H1 (cell line): ENCODE measurements at regions not wholly inside any gene's neighbourhood (a gene's known extent, or its start where the extent isn't known, plus 50 kb on each side); places are given as distances from the start of the nearest gene placed in this dataset.

Experiments used
- CHD2 ChIP-seq: IDR thresholded peaks from 2 replicates; pipeline ENCODE4 v1.6.1; 2012; ENCODE audit warnings: low read length, improper control_type of control experiment
- SIRT6 ChIP-seq: IDR thresholded peaks from one replicate; pipeline ENCODE4 v1.7.1; 2012; ENCODE audit warnings: low read length, inconsistent platforms
- TBP ChIP-seq: IDR thresholded peaks from 2 replicates; pipeline ENCODE4 v1.6.1; 2011; ENCODE audit warnings: low read depth, low read length, improper control_type of control experiment
- TF ChIP-seq, protein P1 (sequence below): fragments of 300-600 bp; sonication (generic); IDR thresholded peaks from 2 replicates; pipeline ENCODE4 v1.7.1; 2012; ENCODE audit warnings: low read length, moderate library complexity, mild to moderate bottlenecking, inconsistent platforms; ENCODE audit not compliant: insufficient replicate concordance
- TF ChIP-seq, protein P2 (sequence below): IDR thresholded peaks from 2 replicates; pipeline ENCODE4 v1.6.1; 2012; ENCODE audit warnings: inconsistent platforms
- TF ChIP-seq, protein P3 (sequence below): IDR thresholded peaks from 2 replicates; pipeline ENCODE4 v1.6.1; 2011; ENCODE audit warnings: low read depth, mild to moderate bottlenecking, low read length; ENCODE audit not compliant: insufficient read depth
- TF ChIP-seq, protein P4 (sequence below): IDR thresholded peaks from 2 replicates; pipeline ENCODE4 v1.6.1; 2011; ENCODE audit warnings: low read length, improper control_type of control experiment

DNA sequence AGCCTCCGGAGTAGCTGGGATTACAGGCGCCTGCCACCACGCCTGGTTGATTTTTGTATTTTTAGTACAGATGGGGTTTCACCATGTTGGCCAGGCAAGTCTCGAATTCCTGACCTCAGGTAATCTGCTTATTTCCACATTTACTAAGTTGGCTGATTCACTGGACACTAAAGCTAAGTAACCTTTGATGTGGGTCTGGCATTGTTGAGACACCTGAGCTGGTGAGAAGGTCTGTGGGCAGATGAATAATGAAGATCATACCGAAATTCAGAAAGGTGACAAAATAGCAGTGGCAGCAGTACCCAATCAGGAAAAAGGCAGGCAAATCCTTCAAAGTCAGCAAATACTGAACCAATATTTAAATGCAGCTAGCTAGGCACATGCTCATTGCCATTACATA, 210.6 kb upstream of the ZNF608 start (continued):
- TF ChIP-seq, protein P1, sequence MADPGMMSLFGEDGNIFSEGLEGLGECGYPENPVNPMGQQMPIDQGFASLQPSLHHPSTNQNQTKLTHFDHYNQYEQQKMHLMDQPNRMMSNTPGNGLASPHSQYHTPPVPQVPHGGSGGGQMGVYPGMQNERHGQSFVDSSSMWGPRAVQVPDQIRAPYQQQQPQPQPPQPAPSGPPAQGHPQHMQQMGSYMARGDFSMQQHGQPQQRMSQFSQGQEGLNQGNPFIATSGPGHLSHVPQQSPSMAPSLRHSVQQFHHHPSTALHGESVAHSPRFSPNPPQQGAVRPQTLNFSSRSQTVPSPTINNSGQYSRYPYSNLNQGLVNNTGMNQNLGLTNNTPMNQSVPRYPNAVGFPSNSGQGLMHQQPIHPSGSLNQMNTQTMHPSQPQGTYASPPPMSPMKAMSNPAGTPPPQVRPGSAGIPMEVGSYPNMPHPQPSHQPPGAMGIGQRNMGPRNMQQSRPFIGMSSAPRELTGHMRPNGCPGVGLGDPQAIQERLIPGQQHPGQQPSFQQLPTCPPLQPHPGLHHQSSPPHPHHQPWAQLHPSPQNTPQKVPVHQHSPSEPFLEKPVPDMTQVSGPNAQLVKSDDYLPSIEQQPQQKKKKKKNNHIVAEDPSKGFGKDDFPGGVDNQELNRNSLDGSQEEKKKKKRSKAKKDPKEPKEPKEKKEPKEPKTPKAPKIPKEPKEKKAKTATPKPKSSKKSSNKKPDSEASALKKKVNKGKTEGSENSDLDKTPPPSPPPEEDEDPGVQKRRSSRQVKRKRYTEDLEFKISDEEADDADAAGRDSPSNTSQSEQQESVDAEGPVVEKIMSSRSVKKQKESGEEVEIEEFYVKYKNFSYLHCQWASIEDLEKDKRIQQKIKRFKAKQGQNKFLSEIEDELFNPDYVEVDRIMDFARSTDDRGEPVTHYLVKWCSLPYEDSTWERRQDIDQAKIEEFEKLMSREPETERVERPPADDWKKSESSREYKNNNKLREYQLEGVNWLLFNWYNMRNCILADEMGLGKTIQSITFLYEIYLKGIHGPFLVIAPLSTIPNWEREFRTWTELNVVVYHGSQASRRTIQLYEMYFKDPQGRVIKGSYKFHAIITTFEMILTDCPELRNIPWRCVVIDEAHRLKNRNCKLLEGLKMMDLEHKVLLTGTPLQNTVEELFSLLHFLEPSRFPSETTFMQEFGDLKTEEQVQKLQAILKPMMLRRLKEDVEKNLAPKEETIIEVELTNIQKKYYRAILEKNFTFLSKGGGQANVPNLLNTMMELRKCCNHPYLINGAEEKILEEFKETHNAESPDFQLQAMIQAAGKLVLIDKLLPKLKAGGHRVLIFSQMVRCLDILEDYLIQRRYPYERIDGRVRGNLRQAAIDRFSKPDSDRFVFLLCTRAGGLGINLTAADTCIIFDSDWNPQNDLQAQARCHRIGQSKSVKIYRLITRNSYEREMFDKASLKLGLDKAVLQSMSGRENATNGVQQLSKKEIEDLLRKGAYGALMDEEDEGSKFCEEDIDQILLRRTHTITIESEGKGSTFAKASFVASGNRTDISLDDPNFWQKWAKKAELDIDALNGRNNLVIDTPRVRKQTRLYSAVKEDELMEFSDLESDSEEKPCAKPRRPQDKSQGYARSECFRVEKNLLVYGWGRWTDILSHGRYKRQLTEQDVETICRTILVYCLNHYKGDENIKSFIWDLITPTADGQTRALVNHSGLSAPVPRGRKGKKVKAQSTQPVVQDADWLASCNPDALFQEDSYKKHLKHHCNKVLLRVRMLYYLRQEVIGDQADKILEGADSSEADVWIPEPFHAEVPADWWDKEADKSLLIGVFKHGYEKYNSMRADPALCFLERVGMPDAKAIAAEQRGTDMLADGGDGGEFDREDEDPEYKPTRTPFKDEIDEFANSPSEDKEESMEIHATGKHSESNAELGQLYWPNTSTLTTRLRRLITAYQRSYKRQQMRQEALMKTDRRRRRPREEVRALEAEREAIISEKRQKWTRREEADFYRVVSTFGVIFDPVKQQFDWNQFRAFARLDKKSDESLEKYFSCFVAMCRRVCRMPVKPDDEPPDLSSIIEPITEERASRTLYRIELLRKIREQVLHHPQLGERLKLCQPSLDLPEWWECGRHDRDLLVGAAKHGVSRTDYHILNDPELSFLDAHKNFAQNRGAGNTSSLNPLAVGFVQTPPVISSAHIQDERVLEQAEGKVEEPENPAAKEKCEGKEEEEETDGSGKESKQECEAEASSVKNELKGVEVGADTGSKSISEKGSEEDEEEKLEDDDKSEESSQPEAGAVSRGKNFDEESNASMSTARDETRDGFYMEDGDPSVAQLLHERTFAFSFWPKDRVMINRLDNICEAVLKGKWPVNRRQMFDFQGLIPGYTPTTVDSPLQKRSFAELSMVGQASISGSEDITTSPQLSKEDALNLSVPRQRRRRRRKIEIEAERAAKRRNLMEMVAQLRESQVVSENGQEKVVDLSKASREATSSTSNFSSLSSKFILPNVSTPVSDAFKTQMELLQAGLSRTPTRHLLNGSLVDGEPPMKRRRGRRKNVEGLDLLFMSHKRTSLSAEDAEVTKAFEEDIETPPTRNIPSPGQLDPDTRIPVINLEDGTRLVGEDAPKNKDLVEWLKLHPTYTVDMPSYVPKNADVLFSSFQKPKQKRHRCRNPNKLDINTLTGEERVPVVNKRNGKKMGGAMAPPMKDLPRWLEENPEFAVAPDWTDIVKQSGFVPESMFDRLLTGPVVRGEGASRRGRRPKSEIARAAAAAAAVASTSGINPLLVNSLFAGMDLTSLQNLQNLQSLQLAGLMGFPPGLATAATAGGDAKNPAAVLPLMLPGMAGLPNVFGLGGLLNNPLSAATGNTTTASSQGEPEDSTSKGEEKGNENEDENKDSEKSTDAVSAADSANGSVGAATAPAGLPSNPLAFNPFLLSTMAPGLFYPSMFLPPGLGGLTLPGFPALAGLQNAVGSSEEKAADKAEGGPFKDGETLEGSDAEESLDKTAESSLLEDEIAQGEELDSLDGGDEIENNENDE, result no peak
- TF ChIP-seq SIRT6, result no peak
- TF ChIP-seq TBP, result no peak
- TF ChIP-seq, protein P2, sequence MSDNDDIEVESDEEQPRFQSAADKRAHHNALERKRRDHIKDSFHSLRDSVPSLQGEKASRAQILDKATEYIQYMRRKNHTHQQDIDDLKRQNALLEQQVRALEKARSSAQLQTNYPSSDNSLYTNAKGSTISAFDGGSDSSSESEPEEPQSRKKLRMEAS, result no peak
- no peak for TF ChIP-seq CHD2
- TF ChIP-seq, protein P3, sequence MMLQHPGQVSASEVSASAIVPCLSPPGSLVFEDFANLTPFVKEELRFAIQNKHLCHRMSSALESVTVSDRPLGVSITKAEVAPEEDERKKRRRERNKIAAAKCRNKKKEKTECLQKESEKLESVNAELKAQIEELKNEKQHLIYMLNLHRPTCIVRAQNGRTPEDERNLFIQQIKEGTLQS, result no peak
- TF ChIP-seq, protein P4, sequence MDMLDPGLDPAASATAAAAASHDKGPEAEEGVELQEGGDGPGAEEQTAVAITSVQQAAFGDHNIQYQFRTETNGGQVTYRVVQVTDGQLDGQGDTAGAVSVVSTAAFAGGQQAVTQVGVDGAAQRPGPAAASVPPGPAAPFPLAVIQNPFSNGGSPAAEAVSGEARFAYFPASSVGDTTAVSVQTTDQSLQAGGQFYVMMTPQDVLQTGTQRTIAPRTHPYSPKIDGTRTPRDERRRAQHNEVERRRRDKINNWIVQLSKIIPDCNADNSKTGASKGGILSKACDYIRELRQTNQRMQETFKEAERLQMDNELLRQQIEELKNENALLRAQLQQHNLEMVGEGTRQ, result no peak
- TF ChIP-seq, all 59 proteins: peak for 0
